ENCODE measurements at regions not wholly inside any gene's neighbourhood (a gene's known extent, or its start where the extent isn't known, plus 50 kb on each side); places are given as distances from the start of the nearest gene placed in this dataset.

- Histone ChIP-seq H3K9me2 (replicated peaks; ENCODE audit: insufficient read depth, low read length) (no peaks in the 10 kb centered on the region), H3K27ac (ENCODE audit: low read length) (no peak overlapping the region), H3K79me2 (ENCODE audit: low read length) (no peaks in the 10 kb centered on the region), H3K4me3 (ENCODE audit: low read length) (no peak overlapping the region), H3K9me3 (replicated peaks; ENCODE audit: insufficient read depth, low read length) (no peaks in the 10 kb centered on the region), H3K4me2 (ENCODE audit: low read depth, low read length) (no peak overlapping the region), H3K9ac (ENCODE audit: low read length) (no peak overlapping the region), H3K4me1 (ENCODE audit: low read length) (no peaks in the 10 kb centered on the region), H3K27me3 (replicated peaks; ENCODE audit: insufficient read depth, low read length) (no peaks in the 10 kb centered on the region), H3K36me3 (replicated peaks; ENCODE audit: insufficient read depth, low read length) (no peaks in the 10 kb centered on the region), H4K20me1 (ENCODE audit: insufficient read depth, low read length) (no peaks in the 10 kb centered on the region), H3F3A (ENCODE audit: insufficient read depth, low read length) (no peaks in the 10 kb centered on the region), H2AFZ (ENCODE audit: low read length) (no peak overlapping the region)
- no peak for DNase-seq
- no peak for TF ChIP-seq EZH2 (optimal IDR thresholded peaks at IDR 0.05; ENCODE audit: low read depth, low read length)
These were observed 75.0 kb downstream of the NR2F1 start for GRCh38 chr5:93658044-93658443.

GRCh38 chr5:93654676-93655075 lies 71.7 kb downstream of the NR2F1 start:
- Histone ChIP-seq H3K9ac (ENCODE audit: low read length) (no peak overlapping the region), H3K9me2 (replicated peaks; ENCODE audit: insufficient read depth, low read length) (no peaks in the 10 kb centered on the region), H3K4me1 (ENCODE audit: low read length) (peaks cover 10% of the 10 kb centered on the region), H2AFZ (ENCODE audit: low read length) (no peak overlapping the region), H3K4me2 (ENCODE audit: low read depth, low read length) (no peak overlapping the region), H3K4me3 (ENCODE audit: low read length) (no peak overlapping the region), H3K9me3 (replicated peaks; ENCODE audit: insufficient read depth, low read length) (no peaks in the 10 kb centered on the region), H3F3A (ENCODE audit: insufficient read depth, low read length) (no peaks in the 10 kb centered on the region), H3K27me3 (replicated peaks; ENCODE audit: insufficient read depth, low read length) (no peaks in the 10 kb centered on the region), H3K79me2 (ENCODE audit: low read length) (no peaks in the 10 kb centered on the region), H3K36me3 (replicated peaks; ENCODE audit: insufficient read depth, low read length) (no peaks in the 10 kb centered on the region), H4K20me1 (ENCODE audit: insufficient read depth, low read length) (no peaks in the 10 kb centered on the region), H3K27ac (ENCODE audit: low read length) (no peak overlapping the region)
- no peak for TF ChIP-seq EZH2phosphoT487 (IDR thresholded peaks at IDR 0.05; ENCODE audit: low read length)
- no peak for TF ChIP-seq EZH2 (optimal IDR thresholded peaks at IDR 0.05; ENCODE audit: low read depth, low read length)
- no peak for TF ChIP-seq CTCF (IDR thresholded peaks at IDR 0.05; ENCODE audit: low read length)
- no peak for DNase-seq

- Histone ChIP-seq H3K79me2 (ENCODE audit: low read length) (no peaks in the 10 kb centered on the region), H3K4me1 (ENCODE audit: low read length) (peaks cover 12% of the 10 kb centered on the region), H2AFZ (ENCODE audit: low read length) (no peak overlapping the region), H3K27ac (ENCODE audit: low read length) (no peak overlapping the region), H3K36me3 (replicated peaks; ENCODE audit: insufficient read depth, low read length) (no peaks in the 10 kb centered on the region), H3K4me2 (ENCODE audit: low read depth, low read length) (no peak overlapping the region), H3K9me2 (replicated peaks; ENCODE audit: insufficient read depth, low read length) (no peaks in the 10 kb centered on the region), H3K9ac (ENCODE audit: low read length) (no peak overlapping the region), H3K4me3 (ENCODE audit: low read length) (no peak overlapping the region), H3F3A (ENCODE audit: insufficient read depth, low read length) (no peaks in the 10 kb centered on the region), H4K20me1 (ENCODE audit: insufficient read depth, low read length) (no peaks in the 10 kb centered on the region), H3K27me3 (replicated peaks; ENCODE audit: insufficient read depth, low read length) (no peaks in the 10 kb centered on the region), H3K9me3 (replicated peaks; ENCODE audit: insufficient read depth, low read length) (no peaks in the 10 kb centered on the region)
- no peak for DNase-seq
- TF ChIP-seq CTCF (IDR thresholded peaks at IDR 0.05; ENCODE audit: low read length): no peak
- TF ChIP-seq EZH2phosphoT487 (IDR thresholded peaks at IDR 0.05; ENCODE audit: low read length): no peak
- no peak for TF ChIP-seq EZH2 (optimal IDR thresholded peaks at IDR 0.05; ENCODE audit: low read depth, low read length)
These were observed 70.7 kb downstream of the NR2F1 start for GRCh38 chr5:93653716-93654115.

GRCh38 chr5:93649234-93649900 lies 66.3 kb downstream of the NR2F1 start:
- no peaks in the 10 kb centered on the region for H3F3A ChIP-seq (ENCODE audit: insufficient read depth, low read length)
- no peak for TF ChIP-seq EZH2 (optimal IDR thresholded peaks at IDR 0.05; ENCODE audit: low read depth, low read length)
- TF ChIP-seq EZH2phosphoT487 (IDR thresholded peaks at IDR 0.05; ENCODE audit: low read length): no peak
- TF ChIP-seq CTCF (IDR thresholded peaks at IDR 0.05; ENCODE audit: low read length): no peak
- no peaks in the 10 kb centered on the region for H3K9me2 ChIP-seq (replicated peaks; ENCODE audit: insufficient read depth, low read length)
- H3K4me3 ChIP-seq (ENCODE audit: low read length): no peak overlapping the region
- no peak for DNase-seq
- H3K4me1 ChIP-seq (ENCODE audit: low read length): peaks cover 12% of the 10 kb centered on the region
- H3K79me2 ChIP-seq (ENCODE audit: low read length): no peaks in the 10 kb centered on the region
- peak overlapping the region; percentile 23; the same call in 1 of the 2 replicates for H3K4me2 ChIP-seq (ENCODE audit: low read depth, low read length)
- H3K9ac ChIP-seq (ENCODE audit: low read length): no peak overlapping the region
- no peaks in the 10 kb centered on the region for H3K36me3 ChIP-seq (replicated peaks; ENCODE audit: insufficient read depth, low read length)
- H3K27me3 ChIP-seq (replicated peaks; ENCODE audit: insufficient read depth, low read length): no peaks in the 10 kb centered on the region
- no peaks in the 10 kb centered on the region for H3K9me3 ChIP-seq (replicated peaks; ENCODE audit: insufficient read depth, low read length)
- H2AFZ ChIP-seq (ENCODE audit: low read length): no peak overlapping the region
- no peak overlapping the region for H3K27ac ChIP-seq (ENCODE audit: low read length)
- no peaks in the 10 kb centered on the region for H4K20me1 ChIP-seq (ENCODE audit: insufficient read depth, low read length)
